GM19463 (cell line): ENCODE measurements at regions not wholly inside any gene's neighbourhood (a gene's known extent, or its start where the extent isn't known, plus 50 kb on each side); places are given as distances from the start of the nearest gene placed in this dataset.
"Not testable (repeated sequence)": the region's sequence is repeated elsewhere in the genome, so short reads cannot be mapped to it uniquely, and the experiment has no call there.

ENCODE experiments used
- ATAC-seq: cut with Tn5 transposase; IDR thresholded peaks from one replicate; pipeline ENCODE4 v1.9.1; 2021; ENCODE audit warnings: mild to moderate bottlenecking, moderate library complexity; ENCODE audit not compliant: unreplicated experiment

DNA sequence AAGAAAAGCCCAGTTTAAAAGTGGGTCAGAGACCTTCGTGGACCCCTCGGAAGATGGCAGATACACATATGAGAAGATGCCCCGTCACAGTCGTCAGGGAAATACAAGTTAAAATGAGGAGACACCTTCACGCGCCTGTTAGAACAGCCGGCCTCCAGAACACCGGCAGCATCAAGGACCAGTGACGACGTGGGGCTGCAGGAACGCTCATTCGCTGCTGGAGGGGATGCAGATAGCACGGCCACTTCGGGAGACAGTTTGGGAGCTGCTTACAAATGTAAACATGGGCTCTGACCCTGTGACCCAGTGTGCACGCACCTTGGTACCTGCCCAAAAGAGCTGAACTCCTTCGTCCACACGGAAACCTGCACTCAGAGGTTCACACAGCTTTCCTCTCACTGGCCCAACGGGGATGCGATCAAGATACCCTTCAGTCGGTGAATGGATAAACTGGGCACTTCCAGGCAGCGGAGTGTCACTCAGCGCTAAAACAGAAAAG, 83.7 kb upstream of the CTDP1 start:
- no peak for ATAC-seq

DNA sequence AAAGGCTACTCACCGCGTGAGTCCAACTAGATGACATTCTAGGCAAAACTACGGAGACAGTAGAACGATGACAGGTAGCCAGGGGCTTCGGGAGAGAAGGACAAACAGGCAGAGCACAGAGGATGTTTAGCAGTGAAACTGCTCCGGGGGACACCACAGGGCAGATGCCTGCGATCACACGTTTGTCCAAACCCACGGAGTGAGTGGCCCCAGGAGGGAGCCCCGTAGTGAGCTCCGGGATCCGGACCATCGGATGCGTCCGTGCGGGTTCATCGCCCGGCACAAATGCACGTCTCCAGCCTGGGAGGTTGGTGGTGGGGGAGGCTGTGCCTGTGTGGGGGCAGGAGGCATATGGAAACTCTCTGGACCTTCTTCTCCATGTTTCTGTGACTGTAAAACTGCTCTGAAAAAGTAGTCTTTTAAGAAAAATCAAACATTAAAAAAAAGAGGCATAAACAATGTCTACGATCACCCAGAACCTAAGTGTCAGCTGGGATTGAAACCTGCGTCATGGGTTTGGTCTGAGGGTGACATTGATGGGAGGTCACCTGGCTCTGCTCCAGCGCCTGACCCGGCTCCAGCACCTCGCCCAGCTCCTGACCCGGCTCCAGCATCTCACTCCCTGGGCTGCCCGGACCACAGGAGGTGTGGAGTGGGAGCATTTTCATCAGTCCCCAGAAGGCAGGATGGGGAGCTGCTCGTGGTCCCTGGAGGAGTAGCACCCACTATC, 83.0 kb upstream of the CTDP1 start:
- ATAC-seq = no peak

DNA sequence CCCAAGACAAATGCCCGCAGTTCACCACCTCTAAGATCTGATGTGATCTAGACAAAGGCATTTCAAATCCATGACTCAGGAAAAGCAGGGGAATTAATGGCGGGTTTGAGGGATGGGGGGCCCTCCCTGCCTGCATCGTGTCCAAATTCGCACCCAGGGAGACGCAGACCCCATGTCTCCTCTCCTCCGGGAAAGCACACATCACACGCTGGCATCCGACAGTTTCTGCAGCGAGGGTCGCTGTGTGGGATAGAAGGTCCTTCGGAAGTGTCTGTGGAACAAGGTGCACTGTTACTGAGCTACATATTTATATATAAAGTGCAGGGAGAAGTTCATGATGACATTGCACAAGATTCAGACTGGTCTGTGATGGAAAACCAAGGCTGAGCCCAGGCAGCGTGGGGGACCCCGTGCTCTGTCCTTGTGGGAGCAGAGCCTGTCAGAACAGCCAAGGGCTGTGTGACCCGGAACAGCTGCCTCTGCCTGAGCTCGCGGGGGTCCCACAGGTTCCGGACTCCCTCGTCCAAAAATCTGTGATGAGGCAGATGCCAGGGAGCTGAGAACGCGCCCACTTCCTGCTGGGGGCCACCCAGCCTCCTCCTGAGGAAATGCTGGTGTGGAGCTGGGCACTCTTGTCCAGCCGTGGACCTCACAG, 82.3 kb upstream of the CTDP1 start:
- no peak for ATAC-seq

DNA sequence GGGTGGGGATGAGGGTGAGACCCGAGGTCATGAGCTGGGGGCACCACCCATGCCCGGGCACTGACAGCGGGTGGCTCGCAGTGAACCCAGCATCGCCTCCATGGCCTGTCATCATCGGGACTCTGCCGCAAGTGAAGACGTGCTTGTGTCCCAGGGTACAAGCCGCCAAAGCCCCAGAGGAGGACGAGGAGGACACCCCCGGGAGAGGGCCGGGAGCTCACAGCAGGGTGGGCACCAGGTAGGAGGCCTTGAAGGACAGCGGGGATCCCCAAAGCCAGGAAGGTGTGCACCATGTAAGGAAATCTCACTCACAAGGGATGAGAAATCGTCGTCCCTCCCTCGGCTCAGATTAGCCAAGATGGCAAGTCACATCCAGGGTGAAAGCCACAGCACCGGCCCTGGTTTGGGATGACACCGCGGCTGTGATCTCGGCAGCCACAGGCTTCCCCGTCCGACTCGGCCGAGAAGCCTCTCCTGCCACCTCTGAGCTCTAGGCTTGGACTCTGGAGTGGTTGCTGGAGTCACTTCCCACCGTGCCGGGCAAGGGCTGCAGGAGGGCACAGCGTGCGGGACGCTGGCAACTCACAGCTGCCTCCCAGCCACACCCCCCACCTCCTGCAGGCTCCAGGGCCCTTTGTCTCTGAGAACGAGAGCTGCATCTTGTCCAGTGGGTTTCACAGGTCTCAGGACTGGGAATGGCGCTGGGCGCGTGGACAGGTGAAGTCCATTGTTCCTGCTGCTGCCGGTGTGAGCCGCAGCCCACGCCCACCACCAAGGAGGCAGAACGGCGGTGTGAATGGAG, 81.6 kb upstream of the CTDP1 start:
- no peak for ATAC-seq

DNA sequence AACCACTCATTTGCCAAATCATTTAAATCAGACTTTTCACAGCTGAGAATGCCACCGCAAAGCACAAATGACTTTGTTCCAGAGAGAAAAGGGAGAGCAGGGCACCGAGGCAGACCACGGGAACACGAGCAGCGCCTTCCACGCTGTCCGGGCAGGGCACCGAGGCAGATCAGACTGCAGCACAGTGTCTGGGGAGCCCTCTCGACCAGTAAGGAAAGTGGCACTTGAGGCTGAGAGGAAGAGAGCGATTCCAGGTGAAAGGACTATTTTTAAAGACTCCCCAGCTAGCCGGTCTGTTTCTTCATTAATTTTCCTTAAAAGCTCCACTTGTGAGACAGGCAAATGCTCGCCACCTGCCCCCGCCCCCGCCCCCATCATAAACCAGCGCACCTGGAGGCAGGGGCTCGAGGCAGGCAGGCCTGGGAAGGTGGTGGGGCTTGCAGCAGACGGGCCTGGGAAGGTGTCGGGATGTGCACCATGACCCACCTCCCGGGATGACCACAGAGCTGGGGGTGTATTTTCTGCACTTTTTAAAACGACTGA, 80.9 kb upstream of the CTDP1 start:
- ATAC-seq = no peak

DNA sequence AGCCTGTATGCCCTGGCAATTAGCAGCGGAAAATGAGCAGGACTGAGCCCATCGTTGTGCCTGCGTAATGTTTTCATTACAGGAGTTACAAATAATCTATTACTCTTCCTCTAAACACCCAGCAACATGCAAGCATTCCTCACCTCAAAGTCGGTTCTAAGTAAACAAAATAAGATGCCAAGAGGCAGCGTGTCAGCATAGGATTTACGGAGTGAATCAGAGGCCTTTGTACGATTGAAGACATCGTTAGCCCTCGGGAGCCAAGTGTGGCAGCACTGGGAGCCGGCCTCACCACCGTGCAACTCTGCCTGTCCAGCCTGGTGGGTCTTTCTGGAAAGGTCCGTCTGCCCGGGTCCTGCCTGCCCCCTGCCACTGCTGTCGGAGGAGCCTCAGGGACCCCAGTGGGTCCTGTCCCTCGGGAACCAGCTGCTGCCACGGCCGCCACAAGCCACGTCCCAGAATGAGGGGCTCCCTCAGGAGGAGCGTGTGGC, 80.1 kb upstream of the CTDP1 start:
- no peak for ATAC-seq

DNA sequence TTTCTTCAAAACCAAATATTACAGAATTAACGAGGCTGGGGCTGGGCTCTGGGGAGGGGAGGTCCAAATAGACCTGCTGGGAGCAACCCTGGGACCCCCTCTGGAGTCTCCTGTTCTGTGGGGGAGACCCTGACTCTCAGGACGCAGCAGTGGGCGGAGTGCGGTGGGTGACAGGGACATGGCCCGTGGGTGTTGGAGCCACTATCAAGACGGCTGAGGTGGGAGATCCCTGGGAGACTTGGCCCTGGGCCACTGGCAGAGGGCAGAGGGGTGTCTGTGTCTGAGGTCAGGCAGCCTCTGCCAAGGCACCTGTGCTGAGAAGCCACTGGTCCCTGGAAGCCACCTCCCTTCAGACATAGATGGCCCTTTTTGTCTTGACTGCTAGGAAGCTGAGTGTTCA, 79.5 kb upstream of the CTDP1 start:
- no peak for ATAC-seq

DNA sequence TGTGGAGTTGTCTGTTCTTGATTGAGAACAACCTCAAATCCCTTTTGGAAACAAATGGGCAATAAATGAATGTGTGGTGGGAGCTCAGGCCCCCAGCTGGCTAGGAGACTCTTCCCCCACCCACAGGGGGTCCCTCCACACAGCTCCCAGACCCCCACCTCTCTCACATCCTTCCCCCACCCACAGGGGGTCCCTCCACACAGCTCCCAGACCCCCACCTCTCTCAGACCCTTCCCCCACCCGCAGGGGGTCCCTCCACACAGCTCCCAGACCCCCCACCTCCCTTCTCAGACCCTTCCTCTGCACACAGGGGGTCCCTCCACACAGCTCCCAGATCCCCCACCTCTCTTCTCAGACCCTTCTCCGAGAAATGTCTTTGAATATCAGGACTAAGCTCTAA, 79.0 kb upstream of the CTDP1 start:
- no peak for ATAC-seq

DNA sequence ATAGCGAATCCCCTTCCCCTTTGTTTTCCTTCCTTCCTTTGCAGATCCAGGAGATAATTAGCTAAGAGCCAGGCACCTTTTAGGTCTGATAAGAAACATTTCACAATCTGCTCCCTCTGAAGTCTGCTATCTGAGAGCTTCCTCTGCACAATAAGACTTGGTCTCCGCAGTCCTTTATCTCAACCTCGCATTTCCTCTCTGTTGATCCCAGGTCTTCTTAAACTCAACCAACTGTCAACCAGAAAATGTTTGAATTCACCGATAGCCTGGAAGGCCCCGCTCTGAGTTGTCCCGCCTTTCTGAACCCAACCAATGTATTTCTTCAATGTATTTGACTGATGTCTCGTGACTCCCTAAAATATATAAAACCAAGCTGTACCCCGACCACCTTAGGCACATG, 78.4 kb upstream of the CTDP1 start:
- no peak for ATAC-seq

DNA sequence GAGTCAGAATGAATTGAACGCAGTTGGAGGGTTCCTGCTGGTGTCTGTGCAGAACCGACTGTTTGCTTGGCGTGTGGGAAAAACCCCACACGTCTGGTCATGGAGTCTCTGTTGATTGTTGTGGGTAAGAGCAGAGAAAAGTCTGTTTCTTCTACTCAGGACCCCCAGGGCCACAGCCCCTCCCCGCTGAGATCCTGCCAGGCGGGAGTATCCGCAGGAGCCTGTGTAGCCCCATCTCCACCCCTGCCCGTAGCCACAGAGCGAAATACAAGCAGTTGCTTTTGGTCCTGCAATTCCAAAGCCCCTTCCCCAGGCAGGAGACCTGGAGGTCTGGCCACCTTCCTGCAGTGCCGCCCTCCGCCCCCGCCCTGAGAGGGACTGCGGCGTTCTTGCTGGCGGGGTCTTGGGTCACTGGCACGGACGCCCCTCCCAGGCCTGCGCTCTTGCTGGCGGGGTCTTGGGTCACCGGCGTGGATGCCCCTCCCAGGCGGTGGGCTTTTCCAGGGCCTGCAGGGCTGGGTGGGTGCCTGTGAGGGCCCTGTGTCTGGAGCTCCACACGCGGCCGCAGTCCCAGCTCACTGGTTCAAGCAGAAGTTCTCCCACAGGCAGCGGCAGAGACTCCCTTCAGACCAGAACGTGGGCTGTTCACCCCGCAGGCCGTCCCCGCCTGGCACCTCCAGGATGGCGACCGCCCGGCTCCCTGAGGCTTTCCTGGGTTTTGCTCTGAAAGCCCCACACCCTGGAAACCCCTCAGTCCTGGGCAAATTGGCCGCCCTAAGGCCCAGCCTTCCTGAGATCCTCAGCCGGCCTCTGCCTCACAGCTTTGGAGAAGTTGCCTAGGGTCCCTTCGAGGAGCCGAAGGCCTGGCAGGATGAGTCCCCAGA, 76.0 kb upstream of the CTDP1 start:
- no peak for ATAC-seq

DNA sequence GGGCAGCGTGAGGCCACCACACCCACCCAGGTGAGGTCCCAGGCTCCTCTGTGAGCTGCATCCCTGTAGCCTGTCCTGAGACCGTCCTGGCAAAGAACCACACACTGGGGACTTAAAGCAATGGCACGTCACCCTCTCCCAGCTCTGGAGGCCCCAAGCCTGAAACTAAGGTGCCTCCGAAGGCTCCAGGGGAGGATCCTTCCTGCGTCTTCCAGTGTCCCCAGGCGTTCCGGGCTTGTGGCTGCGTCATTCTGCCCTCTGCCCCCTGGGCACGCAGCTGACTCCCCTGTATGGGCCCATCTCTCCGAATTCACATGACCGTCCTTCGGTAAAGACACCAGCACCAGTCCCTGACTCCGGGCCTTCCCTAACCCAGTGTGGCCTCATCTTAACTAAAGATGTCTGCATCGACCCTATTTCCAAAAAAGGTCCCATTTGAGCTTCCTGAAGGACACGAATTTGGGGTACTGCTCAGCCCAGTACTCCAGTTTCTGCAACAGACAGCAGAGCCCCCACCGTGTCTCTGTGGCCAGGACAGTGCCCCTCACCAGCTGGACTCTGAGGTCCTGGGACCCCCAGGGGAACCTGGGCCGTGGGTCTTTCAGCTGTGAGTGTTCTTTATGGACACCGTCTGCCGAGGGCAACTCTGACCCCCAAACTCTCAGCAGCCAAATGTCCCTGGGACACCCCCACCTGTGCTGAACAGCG, 75.2 kb upstream of the CTDP1 start:
- ATAC-seq = no peak

DNA sequence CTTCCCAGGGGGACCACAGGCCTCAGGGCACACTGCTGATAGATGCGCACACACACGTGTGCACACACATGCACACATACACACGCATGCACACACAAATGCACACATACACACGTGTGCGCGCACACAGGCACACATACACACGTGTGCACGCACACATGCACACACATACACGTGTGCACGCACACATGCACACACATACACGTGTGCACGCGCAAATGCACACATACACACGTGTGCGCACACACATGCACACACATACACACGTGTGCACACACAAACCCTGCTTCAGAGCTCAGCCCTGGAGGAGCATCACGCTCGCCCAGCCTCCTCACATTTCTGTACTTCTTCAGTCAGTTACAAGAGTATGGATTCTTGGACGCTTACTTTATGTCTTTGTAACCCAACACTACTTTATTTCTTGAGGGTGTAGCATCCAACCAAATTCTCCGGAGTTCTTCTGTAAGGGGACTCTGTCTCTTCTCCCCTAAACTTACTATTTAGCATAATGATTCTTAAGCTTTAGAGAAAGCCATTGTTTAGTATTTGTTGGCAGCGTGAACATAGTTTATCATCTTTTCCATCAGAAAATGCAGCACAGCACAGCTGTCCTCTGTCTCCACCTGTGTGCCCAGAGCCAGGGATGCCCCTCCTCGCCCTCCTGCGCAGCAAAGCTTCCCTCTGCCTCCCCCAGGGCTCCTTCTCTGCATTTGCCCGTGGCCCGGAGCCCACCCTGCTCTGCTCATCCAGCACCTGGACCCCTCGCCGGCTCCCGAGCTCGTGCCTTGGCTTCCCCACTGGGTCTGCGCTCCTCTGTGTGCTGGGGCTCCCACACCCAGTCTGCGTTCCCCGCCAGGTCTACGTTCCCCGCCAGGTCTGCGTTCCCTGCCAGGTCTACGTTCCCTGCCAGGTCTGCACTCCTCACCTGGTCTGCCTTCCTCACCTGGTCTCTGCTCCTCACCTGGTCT, 74.4 kb upstream of the CTDP1 start:
- ATAC-seq = no peak

DNA sequence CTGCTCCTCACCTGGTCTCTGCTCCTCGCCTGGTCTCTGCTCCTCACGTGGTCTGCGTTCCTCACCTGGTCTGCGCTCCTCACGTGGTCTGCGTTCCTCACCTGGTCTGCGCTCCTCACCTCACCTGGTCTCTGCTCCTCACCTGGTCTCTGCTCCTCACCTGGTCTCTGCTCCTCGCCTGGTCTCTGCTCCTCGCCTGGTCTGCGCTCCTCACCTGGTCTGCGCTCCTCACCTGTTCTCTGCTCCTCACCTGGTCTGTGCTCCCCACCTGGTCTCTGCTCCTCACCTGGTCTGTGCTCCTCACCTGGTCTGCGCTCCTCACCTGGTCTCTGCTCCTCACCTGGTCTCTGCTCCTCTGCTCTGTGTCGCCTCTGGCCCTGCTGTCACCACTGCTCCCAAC, 73.5 kb upstream of the CTDP1 start:
- ATAC-seq = not testable (repeated sequence)

DNA sequence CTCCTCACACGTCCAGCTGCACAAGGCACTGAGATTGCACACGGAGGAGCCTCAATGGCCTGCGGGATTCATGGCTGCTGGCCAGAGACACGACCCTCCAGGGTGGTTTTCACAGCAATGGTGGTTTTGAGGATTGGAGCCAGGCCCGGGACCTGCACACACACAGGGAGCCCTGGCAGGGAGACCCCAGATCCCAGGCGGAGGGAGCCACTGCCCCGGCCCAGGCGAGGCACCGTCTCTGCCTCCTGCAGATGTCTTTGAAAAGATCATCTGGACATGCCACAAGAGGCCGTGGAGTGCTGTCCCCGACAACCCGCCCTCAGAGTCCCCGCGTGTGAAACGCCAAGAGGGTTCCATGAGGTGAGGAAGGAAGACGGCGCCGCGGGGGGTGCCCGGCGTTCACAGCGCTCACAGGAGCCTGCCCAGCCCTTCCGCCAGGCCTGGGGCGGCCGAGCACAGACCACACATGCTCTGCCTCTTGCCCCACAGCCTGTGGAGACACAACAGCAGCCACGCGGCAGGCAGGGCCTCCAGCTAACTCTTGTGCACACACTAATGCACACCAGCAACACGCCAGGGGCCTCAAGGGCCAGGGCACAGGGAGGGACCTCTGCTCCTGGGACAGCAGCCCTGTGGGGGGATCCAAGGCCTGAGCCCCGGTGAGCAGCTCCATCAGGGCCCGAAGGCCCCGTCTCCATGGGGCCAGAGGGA, 72.8 kb upstream of the CTDP1 start:
- no peak for ATAC-seq

DNA sequence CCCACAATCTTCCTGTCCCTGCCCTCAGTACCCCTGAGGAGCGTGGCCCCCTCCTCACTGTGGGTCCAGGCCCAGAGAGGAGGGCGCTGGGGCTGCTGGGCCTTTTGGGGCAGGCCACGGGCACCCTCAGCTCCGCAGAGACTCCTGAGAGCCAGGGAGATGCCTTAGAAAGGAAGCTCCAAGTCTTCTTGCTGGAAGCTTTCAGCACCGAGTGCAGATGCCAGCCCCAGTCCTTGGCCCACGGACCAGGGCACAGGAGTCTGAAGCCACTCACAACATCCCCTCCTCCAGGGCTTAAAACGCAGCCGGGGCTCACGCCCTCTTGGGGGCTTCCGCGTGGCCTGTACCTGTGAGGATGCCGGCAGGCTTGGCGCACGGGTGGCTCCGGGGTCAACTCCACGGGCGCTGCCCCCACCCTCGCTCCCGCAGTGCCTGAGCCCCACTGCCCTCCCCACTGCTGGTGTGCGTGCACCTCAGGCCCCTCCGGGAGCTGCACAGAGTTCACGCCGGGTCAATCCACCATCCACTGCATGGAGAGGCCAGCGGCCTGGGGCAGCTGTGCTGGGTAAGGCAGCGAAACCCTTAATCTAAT, 72.1 kb upstream of the CTDP1 start:
- ATAC-seq = no peak

DNA sequence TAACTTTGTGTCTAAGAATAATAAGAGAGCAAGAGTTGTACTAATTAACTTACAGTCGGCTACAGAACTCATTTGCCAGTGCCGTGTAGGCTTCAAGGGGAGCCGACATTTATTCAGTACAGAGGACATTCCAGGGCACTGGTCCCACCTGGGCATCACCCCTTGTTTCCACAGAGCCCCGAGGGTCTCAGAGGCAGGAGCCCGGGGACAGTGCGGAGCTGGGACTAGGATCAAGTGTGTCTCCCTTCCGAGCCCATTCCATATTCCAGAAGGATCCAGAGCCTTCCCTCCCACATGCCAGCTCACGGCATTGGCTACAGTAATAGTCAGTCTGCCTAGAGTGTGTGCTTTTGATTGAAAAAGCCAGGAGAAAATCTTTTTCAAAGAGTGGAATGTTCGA, 71.5 kb upstream of the CTDP1 start:
- no peak for ATAC-seq

DNA sequence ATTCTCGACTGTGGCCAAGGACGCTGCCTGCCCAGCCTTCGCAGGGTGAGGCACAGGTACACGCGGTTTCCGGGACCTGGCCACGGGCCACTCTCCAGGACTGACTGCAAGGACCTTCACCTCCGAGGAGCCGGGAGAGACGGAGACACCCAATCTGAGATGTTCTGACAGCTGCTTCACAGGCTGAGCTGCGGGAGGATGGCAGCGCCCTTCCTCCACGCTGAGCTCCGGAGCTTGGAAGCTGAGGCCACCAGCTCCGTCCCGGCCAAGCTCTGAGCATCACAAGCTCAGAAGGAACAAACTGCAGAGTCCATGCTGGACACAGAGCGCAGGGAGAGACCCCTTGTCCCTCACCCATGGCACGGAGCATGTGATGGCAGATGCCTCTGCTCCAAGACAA, 71.1 kb upstream of the CTDP1 start:
- ATAC-seq = no peak
